GM12874 (cell line): ENCODE measurements at regions not wholly inside any gene's neighbourhood (a gene's known extent, or its start where the extent isn't known, plus 50 kb on each side); places are given as distances from the start of the nearest gene placed in this dataset.

Experiments used
- TF ChIP-seq, protein P1 (sequence below): IDR thresholded peaks from 2 replicates; pipeline ENCODE4 v1.5.1; 2011; ENCODE audit warnings: low read depth, mild to moderate bottlenecking, control low read depth, low read length, moderate library complexity; ENCODE audit not compliant: insufficient read depth

DNA sequence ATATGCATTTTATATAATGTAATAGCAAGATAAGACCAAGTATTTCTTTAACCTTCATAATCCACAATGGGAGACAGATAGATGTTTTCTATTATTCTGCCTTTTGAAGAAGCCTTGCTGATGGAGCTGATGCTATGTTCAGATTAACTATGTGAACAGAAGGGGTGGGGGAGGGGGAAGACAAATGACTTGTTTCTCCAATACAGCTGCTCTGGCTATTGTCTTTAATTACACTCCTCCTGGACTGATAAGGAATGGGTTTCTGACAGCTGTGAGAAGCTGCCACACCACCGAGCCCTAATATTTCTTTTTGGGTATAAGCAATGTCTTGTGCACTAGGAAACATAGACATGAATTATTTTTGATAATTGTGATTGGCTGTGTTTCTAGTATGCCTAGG is 62.0 kb downstream of the CAVIN4 start:
- TF ChIP-seq, protein P1, sequence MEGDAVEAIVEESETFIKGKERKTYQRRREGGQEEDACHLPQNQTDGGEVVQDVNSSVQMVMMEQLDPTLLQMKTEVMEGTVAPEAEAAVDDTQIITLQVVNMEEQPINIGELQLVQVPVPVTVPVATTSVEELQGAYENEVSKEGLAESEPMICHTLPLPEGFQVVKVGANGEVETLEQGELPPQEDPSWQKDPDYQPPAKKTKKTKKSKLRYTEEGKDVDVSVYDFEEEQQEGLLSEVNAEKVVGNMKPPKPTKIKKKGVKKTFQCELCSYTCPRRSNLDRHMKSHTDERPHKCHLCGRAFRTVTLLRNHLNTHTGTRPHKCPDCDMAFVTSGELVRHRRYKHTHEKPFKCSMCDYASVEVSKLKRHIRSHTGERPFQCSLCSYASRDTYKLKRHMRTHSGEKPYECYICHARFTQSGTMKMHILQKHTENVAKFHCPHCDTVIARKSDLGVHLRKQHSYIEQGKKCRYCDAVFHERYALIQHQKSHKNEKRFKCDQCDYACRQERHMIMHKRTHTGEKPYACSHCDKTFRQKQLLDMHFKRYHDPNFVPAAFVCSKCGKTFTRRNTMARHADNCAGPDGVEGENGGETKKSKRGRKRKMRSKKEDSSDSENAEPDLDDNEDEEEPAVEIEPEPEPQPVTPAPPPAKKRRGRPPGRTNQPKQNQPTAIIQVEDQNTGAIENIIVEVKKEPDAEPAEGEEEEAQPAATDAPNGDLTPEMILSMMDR: no peak

DNA sequence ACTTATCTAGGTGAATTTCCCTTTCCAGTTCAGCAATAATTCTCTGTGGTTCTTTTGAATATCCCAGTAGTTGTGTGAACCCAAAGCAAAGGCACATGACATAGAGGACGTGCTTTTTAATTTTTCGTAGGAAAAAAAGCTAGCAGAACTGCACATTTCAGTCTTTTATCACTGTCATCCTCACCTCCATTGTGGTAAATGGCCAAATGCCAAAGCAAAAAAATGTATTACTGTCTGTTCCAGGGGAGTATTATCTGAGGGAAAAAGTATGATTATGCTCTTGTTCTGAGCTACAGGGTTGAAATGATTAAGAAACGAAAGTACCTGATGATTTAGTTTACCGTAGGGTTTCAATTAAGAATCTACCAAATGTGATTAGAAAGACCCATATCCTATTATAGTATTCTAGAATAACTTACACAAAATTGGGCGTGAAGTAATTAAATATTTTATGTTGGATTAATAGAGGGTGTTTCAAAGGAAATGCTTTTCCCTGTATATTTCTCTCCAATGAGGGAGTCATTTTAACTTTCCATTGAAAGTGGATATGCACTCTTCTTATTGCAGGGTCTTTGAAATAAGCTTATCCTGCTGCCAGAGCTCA is 62.7 kb downstream of the CAVIN4 start:
- TF ChIP-seq, protein P1: no peak

DNA sequence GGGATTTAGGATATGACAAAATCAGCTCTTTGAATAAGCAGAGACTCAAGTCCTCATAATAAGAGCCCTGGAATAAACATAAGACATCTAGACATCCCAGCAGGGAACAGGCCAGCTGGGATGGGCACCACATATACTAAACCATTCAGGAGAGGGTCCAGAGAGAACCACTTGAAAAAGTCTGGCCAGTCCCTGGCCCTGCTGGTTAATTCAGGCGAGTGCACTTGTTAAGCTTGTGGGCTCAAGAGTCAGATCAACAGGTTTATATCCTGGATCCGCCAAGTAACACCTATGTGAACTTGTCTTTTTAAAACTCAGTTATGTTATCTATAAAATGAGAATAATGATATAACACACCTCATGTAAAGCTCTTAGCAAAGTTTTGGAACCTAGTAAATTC is 63.3 kb downstream of the CAVIN4 start:
- TF ChIP-seq, protein P1: no peak

DNA sequence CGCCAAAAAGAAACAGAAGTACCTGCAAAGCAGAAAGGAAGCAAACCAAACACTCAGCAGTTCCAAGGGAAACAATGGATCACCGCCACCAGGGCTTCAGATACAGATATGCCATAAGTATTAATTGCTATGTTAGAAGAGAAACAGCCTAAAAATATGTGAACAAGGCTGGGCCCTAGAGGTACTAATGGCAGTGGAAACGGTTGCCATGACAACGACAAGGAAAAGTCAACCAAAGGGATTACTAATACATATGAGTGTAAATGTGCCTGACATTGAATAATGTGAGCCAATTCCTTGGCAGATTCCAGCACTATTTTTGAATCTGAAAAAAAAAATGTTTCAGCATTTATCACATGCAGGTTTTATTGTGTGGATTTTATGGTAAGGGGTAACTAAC is 75.0 kb downstream of the CAVIN4 start:
- TF ChIP-seq, protein P1: no peak

DNA sequence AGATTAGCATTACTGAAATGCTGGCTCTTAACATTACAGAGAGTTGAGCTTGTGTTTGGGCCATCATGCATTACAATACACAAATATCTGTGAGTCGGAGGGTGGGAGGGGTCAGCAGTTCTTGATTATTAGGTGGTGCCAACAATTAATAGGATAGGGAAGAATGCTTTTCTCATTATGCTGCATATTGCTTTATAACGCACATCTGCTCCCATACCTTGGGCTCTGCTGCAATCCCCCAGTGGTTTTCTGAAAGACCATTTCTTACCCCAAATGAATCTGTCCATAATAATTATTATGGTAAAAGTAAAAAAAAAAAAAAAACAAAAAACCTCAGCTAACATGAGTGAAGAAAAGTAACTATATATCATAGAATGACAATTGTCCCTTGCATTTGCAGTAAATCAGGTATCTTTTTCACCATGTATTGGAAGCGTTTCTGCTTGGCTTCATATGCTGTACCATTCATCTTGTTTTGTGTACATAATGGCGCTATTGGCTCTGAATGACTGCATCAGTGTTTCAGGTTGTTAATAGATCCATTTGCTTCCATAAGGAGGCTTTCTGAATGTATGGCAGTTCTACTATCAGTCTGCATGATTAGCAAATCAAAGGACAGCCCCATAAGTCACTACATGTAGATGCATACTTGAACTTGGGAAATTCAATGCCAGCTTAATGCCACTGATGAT is 75.9 kb downstream of the CAVIN4 start:
- TF ChIP-seq, protein P1: no peak

DNA sequence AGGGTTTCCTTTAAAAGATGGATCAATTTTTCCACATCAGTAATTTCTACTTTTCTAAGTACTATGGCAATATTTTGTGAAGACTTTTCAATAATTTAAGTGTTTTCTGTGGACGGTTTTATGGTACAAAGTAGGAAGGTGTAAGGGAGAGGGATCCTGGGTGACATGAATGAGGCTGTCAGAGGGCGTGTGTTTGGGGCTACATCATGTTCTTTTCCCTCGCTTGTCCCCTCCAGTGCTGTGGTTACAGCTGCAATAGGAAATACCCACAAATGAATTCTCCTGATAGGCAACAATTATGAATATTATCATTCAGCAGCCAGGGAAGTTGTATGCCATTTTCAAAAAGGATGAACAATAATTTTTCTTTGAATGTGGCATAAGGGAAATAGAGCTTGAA is 83.8 kb downstream of the CAVIN4 start:
- TF ChIP-seq, protein P1: no peak

DNA sequence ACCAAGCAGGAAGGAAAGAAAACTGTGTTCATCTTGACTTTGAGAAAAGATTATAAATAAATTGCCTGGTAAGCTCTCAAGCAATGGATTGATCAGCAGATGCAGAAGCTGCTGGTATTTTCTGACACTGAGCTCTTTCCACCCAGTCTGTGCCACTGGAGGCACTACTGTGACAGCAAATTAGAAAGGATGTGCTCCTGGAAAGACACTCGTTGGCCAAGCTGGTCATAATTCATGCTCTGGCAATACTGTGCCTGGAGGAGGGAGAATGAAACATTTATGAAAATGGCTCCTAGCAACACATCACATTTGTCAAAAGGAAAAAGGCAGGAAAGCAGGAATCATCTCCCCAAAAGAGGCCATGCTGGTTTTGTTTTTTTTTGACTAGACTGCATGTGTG is 84.2 kb downstream of the CAVIN4 start:
- TF ChIP-seq, protein P1: no peak
